ENCODE measurements at regions not wholly inside any gene's neighbourhood (a gene's known extent, or its start where the extent isn't known, plus 50 kb on each side); places are given as distances from the start of the nearest gene placed in this dataset.

GRCh38 chr3:168154089-168154488 lies 58.4 kb upstream of the GOLIM4 start:
- TF ChIP-seq, protein P1, sequence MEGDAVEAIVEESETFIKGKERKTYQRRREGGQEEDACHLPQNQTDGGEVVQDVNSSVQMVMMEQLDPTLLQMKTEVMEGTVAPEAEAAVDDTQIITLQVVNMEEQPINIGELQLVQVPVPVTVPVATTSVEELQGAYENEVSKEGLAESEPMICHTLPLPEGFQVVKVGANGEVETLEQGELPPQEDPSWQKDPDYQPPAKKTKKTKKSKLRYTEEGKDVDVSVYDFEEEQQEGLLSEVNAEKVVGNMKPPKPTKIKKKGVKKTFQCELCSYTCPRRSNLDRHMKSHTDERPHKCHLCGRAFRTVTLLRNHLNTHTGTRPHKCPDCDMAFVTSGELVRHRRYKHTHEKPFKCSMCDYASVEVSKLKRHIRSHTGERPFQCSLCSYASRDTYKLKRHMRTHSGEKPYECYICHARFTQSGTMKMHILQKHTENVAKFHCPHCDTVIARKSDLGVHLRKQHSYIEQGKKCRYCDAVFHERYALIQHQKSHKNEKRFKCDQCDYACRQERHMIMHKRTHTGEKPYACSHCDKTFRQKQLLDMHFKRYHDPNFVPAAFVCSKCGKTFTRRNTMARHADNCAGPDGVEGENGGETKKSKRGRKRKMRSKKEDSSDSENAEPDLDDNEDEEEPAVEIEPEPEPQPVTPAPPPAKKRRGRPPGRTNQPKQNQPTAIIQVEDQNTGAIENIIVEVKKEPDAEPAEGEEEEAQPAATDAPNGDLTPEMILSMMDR (conservative IDR thresholded peaks at IDR 0.05; ENCODE audit: low read length): no peak
- H3K4me3 ChIP-seq (ENCODE audit: low read length): no peak overlapping the region
- DNase-seq (ENCODE audit: low read depth): no peak

DNA sequence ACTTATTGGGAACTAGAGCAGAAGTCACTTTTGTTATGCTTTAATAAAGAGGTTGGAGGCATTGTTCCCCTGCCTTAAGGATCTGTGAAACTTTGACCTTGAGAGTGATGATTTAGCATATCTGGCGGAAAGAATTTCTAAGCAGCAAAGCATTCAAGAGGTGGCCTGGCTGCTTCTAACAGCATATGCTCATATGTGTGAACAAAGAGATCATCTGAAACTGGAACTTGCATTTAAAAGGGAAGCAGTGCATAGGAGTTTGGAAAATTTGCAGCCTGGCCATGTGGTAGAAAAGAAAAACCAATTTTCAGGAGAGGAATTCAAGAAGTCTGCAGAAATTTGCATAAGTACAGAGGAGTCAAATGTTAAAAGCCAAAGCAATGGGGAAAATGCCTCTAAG lies 56.4 kb upstream of the GOLIM4 start:
- no peak for DNase-seq (ENCODE audit: low read depth)
- TF ChIP-seq, protein P1 (conservative IDR thresholded peaks at IDR 0.05; ENCODE audit: low read length): no peak
- no peak overlapping the region for H3K4me3 ChIP-seq (ENCODE audit: low read length)
